Naive thymus-derived CD8-positive, alpha-beta T cell (primary cell): ENCODE measurements at regions not wholly inside any gene's neighbourhood (a gene's known extent, or its start where the extent isn't known, plus 50 kb on each side); places are given as distances from the start of the nearest gene placed in this dataset.

Experiments used
- ATAC-seq, 2 donors: fragments of 150-1000 bp; cut with Tn5 transposase in 1 of 2; sonication (Bioruptor Pico), chemical (Tn5 transposase) in 1 of 2; 1 replicate in 1 of 2; 2 replicates in 1 of 2; pipeline ENCODE4 v1.10.0; 2021; ENCODE audit warnings: mild to moderate bottlenecking in 2 of 2, moderate library complexity in 2 of 2
- POLR2A ChIA-PET: fragments of 350-600 bp; sonication (Branson Sonifier 250); formaldehyde crosslinking; loops from one replicate; lab custom pipeline; 2021; ENCODE audit warnings: antibody characterized with exemption; lab: Charles Lee
- DNase-seq, 10 donors: peaks; one replicate each; pipeline versions ENCODE4 v3.0.0 to v3.0.0-alpha.2; 2020 to 2022
- H3K27ac Mint-ChIP-seq, 10 donors: one replicate each; pipeline ENCODE4 v1.8.0; 2020 to 2022; ENCODE audit warnings: mild to moderate bottlenecking in 10 of 10, mixed read lengths in 10 of 10, moderate library complexity in 4 of 10, inconsistent platforms in 1 of 10
- H3K27me3 Mint-ChIP-seq, 5 donors: one replicate each; pipeline ENCODE4 v1.8.0; 2021 to 2022; ENCODE audit warnings: mixed read lengths in 5 of 5
- H3K36me3 Mint-ChIP-seq, 3 donors: one replicate each; pipeline ENCODE4 v1.8.0; 2020 to 2022; ENCODE audit warnings: mixed read lengths in 3 of 3, mild to moderate bottlenecking in 2 of 3, inconsistent platforms in 1 of 3
- H3K4me1 Mint-ChIP-seq, 4 donors: one replicate each; pipeline ENCODE4 v1.8.0; 2021 to 2022; ENCODE audit warnings: mixed read lengths in 4 of 4
- H3K4me3 Mint-ChIP-seq, 10 donors: one replicate each; pipeline ENCODE4 v1.8.0; 2020 to 2022; ENCODE audit warnings: mild to moderate bottlenecking in 10 of 10, mixed read lengths in 10 of 10, moderate library complexity in 6 of 10, inconsistent platforms in 1 of 10
- H3K9me3 Mint-ChIP-seq, 9 donors: one replicate each; pipeline ENCODE4 v1.8.0; 2020 to 2022; ENCODE audit warnings: mixed read lengths in 9 of 9, mild to moderate bottlenecking in 3 of 9, inconsistent platforms in 1 of 9, moderate library complexity in 1 of 9

- Mint-ChIP-seq H3K27ac (no peak overlapping the region), H3K36me3 (no peaks in the 10 kb centered on the region), H3K27me3 (peaks cover 6 to 30% (median 10%) of the 10 kb centered on the region in 5 donors), H3K4me1 (peaks cover 0 to 3% (median 0%) of the 10 kb centered on the region in 4 donors), H3K9me3 (no peaks in the 10 kb centered on the region), H3K4me3 (no peak overlapping the region)
- POLR2A ChIA-PET: no interaction called here
- ATAC-seq (no peak), DNase-seq (no peak)
These were observed 148.7 kb upstream of the GPR26 start for GRCh38 chr10:123517426-123517825.

- H3K4me1 Mint-ChIP-seq: peaks cover 0 to 3% (median 0%) of the 10 kb centered on the region in 4 donors
- no peak for ATAC-seq
These were observed 148.3 kb upstream of the GPR26 start for GRCh38 chr10:123517901-123518300.

GRCh38 chr10:123518765-123519164 lies 147.4 kb upstream of the GPR26 start:
- DNase-seq (no peak), ATAC-seq (no peak)
- Mint-ChIP-seq H3K4me3 (no peak overlapping the region), H3K36me3 (no peaks in the 10 kb centered on the region), H3K27me3 (peaks cover 6 to 38% (median 10%) of the 10 kb centered on the region in 5 donors), H3K4me1 (peaks cover 0 to 3% (median 0%) of the 10 kb centered on the region in 4 donors), H3K27ac (no peak overlapping the region), H3K9me3 (no peaks in the 10 kb centered on the region)
- POLR2A ChIA-PET: no interaction called here

More at GRCh38 chr10:123517901-123518300, 148.3 kb upstream of the GPR26 start:
- POLR2A ChIA-PET: no interaction called here
- no peak overlapping the region for H3K27ac Mint-ChIP-seq
- no peak overlapping the region for H3K4me3 Mint-ChIP-seq
- H3K27me3 Mint-ChIP-seq: peaks cover 6 to 35% (median 10%) of the 10 kb centered on the region in 5 donors
- no peaks in the 10 kb centered on the region for H3K36me3 Mint-ChIP-seq
- no peaks in the 10 kb centered on the region for H3K9me3 Mint-ChIP-seq
- no peak for DNase-seq

DNA sequence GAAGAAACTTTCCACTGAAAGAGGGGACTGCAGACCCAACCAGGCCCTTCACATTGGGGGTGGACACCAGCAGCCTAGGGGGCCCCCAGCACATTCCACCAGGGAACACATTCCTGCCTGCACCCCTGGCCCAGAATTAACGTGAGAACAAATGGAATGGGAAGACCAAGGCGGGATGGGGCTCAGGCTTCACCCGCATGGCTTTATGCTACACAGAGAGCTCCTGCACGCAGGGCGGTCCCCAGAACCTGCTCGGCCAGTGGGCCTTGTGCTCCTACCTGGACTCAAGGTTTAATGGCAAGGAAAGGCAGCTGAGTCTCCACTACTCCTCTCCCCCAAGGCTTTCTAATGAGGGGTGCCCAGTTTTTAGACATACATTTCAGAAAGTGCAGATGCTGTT lies 146.3 kb upstream of the GPR26 start:
- no peak overlapping the region for H3K27ac Mint-ChIP-seq
- H3K9me3 Mint-ChIP-seq: no peaks in the 10 kb centered on the region
- DNase-seq (no peak), ATAC-seq (no peak)
- H3K27me3 Mint-ChIP-seq: peaks cover 6 to 37% (median 10%) of the 10 kb centered on the region in 5 donors
- no peak overlapping the region for H3K4me3 Mint-ChIP-seq
- POLR2A ChIA-PET: no interaction called here
- peaks cover 0 to 3% (median 0%) of the 10 kb centered on the region in 4 donors for H3K4me1 Mint-ChIP-seq
- no peaks in the 10 kb centered on the region for H3K36me3 Mint-ChIP-seq

- Mint-ChIP-seq H3K27ac (no peak overlapping the region), H3K4me3 (no peak overlapping the region), H3K27me3 (peaks cover 5 to 25% (median 11%) of the 10 kb centered on the region in 5 donors), H3K9me3 (no peaks in the 10 kb centered on the region), H3K36me3 (no peaks in the 10 kb centered on the region), H3K4me1 (no peaks in the 10 kb centered on the region)
- ATAC-seq (no peak), DNase-seq (no peak)
- POLR2A ChIA-PET: no interaction called here
These were observed 145.1 kb upstream of the GPR26 start for GRCh38 chr10:123521076-123521475.

- H3K27ac Mint-ChIP-seq: no peak overlapping the region
- H3K9me3 Mint-ChIP-seq: no peaks in the 10 kb centered on the region
- POLR2A ChIA-PET: no interaction called here
- no peaks in the 10 kb centered on the region for H3K36me3 Mint-ChIP-seq
- peaks cover 5 to 28% (median 13%) of the 10 kb centered on the region in 5 donors for H3K27me3 Mint-ChIP-seq
- DNase-seq (no peak), ATAC-seq (no peak)
- no peaks in the 10 kb centered on the region for H3K4me1 Mint-ChIP-seq
- H3K4me3 Mint-ChIP-seq: no peak overlapping the region
These were observed 144.6 kb upstream of the GPR26 start for GRCh38 chr10:123521556-123521955.

DNA sequence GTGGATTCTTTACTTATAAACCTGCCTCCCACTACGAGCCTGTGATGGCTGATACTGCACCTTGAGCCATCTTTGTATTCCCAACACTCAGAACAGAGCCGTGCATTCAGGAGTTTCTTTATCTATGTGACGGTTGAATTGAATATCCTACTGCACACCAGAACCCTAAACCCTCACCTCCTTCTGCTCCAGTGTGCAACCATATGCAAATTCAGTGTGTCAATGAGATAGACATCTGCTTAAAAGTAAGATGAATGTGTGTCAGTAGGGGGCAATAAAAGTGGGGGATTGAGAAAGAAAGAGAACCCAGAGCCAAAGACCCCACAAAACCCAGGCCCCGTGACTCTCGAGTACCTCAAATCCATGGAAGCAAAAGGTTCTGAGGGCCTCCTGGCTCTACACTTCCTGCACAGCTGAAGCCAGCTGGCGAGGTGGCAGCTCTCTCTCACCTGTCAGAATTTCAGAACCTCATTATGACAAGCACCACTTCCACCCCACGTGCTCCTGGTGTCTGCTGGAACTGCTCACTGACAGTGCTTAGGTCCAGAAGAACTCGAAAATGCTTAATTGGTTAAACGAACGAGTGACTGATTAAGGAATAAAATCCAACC lies 143.3 kb upstream of the GPR26 start:
- POLR2A ChIA-PET: no interaction called here
- H3K27me3 Mint-ChIP-seq: peaks cover 2 to 22% (median 13%) of the 10 kb centered on the region in 5 donors
- ATAC-seq (no peak), DNase-seq (no peak)
- H3K9me3 Mint-ChIP-seq: no peaks in the 10 kb centered on the region
- H3K27ac Mint-ChIP-seq: no peak overlapping the region
- no peaks in the 10 kb centered on the region for H3K36me3 Mint-ChIP-seq
- H3K4me1 Mint-ChIP-seq: peaks cover 0 to 2% (median 0%) of the 10 kb centered on the region in 4 donors
- H3K4me3 Mint-ChIP-seq: no peak overlapping the region

DNA sequence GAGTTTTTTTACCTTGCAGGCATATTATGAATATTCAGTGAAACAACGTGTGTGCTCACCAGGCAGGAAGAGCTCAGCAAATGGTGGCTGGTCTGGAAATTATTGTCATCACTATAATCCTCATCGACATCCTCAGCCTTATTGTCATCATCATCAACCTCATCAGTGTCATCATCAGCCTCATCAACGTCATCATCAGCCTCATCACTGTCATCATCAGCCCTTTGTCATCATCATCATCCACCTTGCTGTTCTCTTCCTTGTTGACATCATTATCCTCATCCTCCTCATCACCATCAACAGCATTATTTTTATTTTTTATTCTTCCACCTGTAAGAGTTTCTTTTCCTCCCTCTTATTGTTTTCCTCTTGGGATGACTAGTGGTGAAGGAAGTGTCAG lies 142.3 kb upstream of the GPR26 start:
- Mint-ChIP-seq H3K36me3 (no peaks in the 10 kb centered on the region), H3K27me3 (peaks cover 2 to 19% (median 13%) of the 10 kb centered on the region in 5 donors), H3K4me3 (no peak overlapping the region), H3K4me1 (peaks cover 0 to 2% (median 0%) of the 10 kb centered on the region in 4 donors), H3K9me3 (no peaks in the 10 kb centered on the region), H3K27ac (no peak overlapping the region)
- ATAC-seq (no peak), DNase-seq (no peak)
- POLR2A ChIA-PET: no interaction called here

DNA sequence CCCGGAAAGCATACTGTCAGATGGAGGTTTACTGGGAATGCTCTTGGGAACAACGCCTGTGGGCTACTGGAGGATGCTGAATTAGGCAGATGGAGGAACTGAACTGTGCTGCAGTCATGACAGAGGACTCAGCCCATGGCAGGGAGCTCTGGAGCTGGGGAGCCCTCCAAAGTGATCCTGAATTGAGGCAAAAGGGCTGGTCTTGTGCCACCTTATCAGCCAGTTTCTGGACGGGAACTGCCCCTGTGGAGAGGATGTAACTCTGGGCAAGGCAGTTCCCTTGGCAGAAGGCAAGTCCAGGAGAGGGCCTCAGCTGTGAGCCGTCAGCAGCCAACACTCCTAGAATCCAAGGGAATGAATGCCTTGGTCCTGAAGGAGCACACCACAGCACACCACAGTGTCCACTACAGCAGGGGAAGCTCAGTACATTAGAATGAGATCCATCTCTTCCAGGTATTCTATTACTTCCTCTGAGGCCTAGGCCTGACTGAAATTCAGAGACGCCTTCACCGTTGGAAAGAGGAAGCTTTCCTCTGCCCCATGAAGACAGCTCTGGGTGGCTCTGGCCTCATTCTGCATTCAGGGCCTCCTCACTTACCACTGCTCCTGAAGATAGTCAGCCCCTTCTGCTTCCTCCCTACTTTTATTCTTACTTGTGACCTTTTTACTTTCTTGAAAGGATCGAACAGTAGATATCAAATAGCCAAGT lies 139.6 kb upstream of the GPR26 start:
- Mint-ChIP-seq H3K9me3 (no peaks in the 10 kb centered on the region), H3K27ac (no peak overlapping the region), H3K27me3 (peaks cover 8 to 27% (median 22%) of the 10 kb centered on the region in 5 donors), H3K4me1 (peaks cover 0 to 2% (median 0%) of the 10 kb centered on the region in 4 donors), H3K36me3 (no peaks in the 10 kb centered on the region), H3K4me3 (no peak overlapping the region)
- POLR2A ChIA-PET: no interaction called here
- DNase-seq: no peak
- no peak for ATAC-seq

DNA sequence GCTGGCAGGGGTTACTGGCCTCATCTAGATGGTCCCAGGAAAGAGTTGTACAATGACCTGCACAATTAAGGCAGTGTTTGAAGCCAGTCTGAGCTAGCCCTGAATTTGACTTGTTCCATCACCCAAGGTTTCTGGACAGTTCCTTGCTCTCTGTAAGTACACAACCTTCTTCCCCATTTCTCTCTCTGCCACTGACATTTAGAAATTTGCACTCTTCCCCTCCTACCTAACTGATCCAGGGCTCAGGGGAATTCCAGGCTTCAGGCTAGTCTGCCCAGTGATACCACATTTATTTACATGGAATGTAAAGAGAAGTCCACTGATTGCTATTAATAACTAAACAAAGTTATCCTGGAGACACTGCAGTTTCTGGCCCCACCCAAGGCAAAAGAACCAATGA lies 139.0 kb upstream of the GPR26 start:
- peaks cover 0 to 4% (median 3%) of the 10 kb centered on the region in 3 donors for H3K36me3 Mint-ChIP-seq
- POLR2A ChIA-PET: no interaction called here
- no peak for DNase-seq
- peaks cover 0 to 5% (median 2%) of the 10 kb centered on the region in 9 donors for H3K9me3 Mint-ChIP-seq
- H3K4me1 Mint-ChIP-seq: peaks cover 0 to 2% (median 0%) of the 10 kb centered on the region in 4 donors
- H3K27ac Mint-ChIP-seq: no peak overlapping the region
- peaks cover 13 to 25% (median 19%) of the 10 kb centered on the region in 5 donors for H3K27me3 Mint-ChIP-seq
- no peak for ATAC-seq
- no peak overlapping the region for H3K4me3 Mint-ChIP-seq

DNA sequence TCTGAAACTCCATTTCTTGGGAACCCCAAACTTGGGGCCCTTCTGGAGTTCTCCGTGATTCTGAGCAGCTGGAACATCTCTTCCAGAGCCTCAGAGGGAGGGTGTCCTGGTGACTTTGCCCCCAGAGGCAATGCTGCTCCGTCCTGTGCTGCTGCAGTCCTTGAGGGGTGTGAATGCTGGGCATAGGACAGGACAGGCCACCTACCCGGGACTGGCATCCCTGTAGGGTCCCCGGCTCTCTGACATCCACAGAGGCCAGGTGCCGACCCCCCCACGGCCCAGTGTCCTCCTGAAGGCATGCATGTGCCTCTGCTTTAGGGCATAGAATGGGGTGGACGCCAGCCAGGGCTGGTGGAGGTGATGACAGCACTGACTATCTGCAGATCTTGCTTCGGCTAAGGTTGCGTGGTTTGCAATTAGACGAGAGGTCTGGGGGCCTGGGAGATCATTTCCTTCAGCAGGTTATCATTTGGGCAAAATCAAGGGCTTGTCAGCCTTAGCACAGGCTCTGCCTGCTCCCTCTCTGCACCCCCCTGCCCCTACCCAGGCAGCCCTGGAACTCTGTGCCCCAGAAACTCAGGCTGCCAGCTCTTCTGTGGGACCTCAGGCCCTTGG lies 136.9 kb upstream of the GPR26 start:
- Mint-ChIP-seq H3K4me3 (no peak overlapping the region), H3K36me3 (peaks cover 0 to 10% (median 7%) of the 10 kb centered on the region in 3 donors), H3K27ac (no peak overlapping the region), H3K27me3 (peaks cover 14 to 27% (median 25%) of the 10 kb centered on the region in 5 donors), H3K4me1 (peaks cover 0 to 3% (median 0%) of the 10 kb centered on the region in 4 donors), H3K9me3 (peaks cover 0 to 14% (median 9%) of the 10 kb centered on the region in 9 donors)
- ATAC-seq: no peak
- no peak for DNase-seq
- POLR2A ChIA-PET: no interaction called here

GRCh38 chr10:123530166-123530870 lies 135.8 kb upstream of the GPR26 start:
- DNase-seq: no peak
- POLR2A ChIA-PET: no interaction called here
- Mint-ChIP-seq H3K27ac (no peak overlapping the region), H3K27me3 (peaks cover 16 to 36% (median 26%) of the 10 kb centered on the region in 5 donors), H3K4me1 (peaks cover 0 to 6% (median 0%) of the 10 kb centered on the region in 4 donors), H3K4me3 (no peak overlapping the region), H3K9me3 (peaks cover 0 to 14% (median 9%) of the 10 kb centered on the region in 9 donors), H3K36me3 (peaks cover 0 to 10% (median 7%) of the 10 kb centered on the region in 3 donors)
- ATAC-seq: no peak
